ENCODE measurements at regions not wholly inside any gene's neighbourhood (a gene's known extent, or its start where the extent isn't known, plus 50 kb on each side); places are given as distances from the start of the nearest gene placed in this dataset.

DNA sequence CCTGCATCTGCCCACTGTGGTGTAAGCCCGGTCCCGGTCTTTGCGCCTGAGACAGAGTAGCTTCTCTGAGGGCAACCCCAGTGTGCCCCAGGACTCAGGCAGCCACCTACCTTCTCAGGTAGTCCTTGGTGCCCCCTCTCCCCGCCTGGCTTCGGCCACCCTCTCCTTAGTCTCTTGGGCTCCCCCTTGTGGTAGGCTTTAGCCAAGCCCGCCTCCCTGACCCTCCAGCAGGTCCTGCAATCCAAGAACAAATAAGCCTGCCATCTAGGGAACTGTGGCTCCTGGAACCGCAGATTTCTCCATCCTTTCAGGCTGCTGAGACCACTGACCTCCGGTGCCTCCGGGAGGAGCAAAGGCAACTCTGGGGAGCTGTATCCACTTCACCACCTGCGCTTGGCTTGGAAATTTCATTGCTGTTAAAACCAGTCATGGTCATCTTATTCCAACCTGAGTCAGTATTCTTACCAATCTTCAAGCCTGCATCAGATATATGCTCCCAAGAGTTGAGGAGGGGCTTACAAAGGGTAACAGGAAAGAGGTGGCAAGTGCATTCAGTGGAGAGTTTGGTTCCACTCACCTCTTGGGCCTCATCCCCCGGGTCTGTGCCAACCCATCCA, 52.8 kb upstream of the TENM4 start (continued):
- TF ChIP-seq KDM4A (IDR thresholded peaks at IDR 0.05; ENCODE audit: low read depth, low read length, severe bottlenecking) (no peak), TCF12 (IDR thresholded peaks at IDR 0.05; ENCODE audit: low read depth, low read length) (no peak), SRF (IDR thresholded peaks at IDR 0.05; ENCODE audit: low read depth, low read length) (peak; percentile 20; the same call in 1 of the 2 replicates), SAP30 (IDR thresholded peaks at IDR 0.05; ENCODE audit: insufficient read depth, insufficient replicate concordance, low read length) (no peak), CEBPB (IDR thresholded peaks at IDR 0.05; ENCODE audit: low read depth, low read length) (0 out of 2 replicates have a peak, but pooled peaks have one; percentile 22), KDM5A (IDR thresholded peaks at IDR 0.05; ENCODE audit: low read length) (no peak), CHD2 (IDR thresholded peaks at IDR 0.05; ENCODE audit: low read length) (no peak), BRCA1 (IDR thresholded peaks at IDR 0.05; ENCODE audit: low read depth, low read length) (no peak), TAF7 (optimal IDR thresholded peaks at IDR 0.05; ENCODE audit: borderline replicate concordance, low read depth, low read length) (peak; percentile 25), JUN (IDR thresholded peaks at IDR 0.05; ENCODE audit: low read depth, low read length) (no peak), GTF2F1 (IDR thresholded peaks at IDR 0.05; ENCODE audit: borderline replicate concordance, low read depth, low read length) (no peak), RBBP5 (IDR thresholded peaks at IDR 0.05; ENCODE audit: borderline replicate concordance, low read depth, low read length) (no peak), NANOG (IDR thresholded peaks at IDR 0.05; ENCODE audit: insufficient read depth, low read depth, low read length, poor library complexity, severe bottlenecking) (no peak), TAF1 (IDR thresholded peaks at IDR 0.05; ENCODE audit: low read depth, low read length) (no peak), YY1 (IDR thresholded peaks at IDR 0.05; ENCODE audit: low read depth, low read length) (no peak; the same call in 1 of the 2 replicates)
- TF ChIP-seq, protein P1, sequence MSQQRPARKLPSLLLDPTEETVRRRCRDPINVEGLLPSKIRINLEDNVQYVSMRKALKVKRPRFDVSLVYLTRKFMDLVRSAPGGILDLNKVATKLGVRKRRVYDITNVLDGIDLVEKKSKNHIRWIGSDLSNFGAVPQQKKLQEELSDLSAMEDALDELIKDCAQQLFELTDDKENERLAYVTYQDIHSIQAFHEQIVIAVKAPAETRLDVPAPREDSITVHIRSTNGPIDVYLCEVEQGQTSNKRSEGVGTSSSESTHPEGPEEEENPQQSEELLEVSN (IDR thresholded peaks at IDR 0.05): no peak

Data from H1 (cell line).